Mononuclear cell (primary cell): ENCODE measurements at regions not wholly inside any gene's neighbourhood (a gene's known extent, or its start where the extent isn't known, plus 50 kb on each side); places are given as distances from the start of the nearest gene placed in this dataset.

Experiments
- H3K27me3 ChIP-seq: 2 replicates; pipeline ENCODE4 v1.6.0; 2011; ENCODE audit warnings: low read length, control low read depth; ENCODE audit not compliant: insufficient read depth
- H3K4me1 ChIP-seq: 2 replicates; pipeline ENCODE4 v1.5.1; 2011; ENCODE audit warnings: mild to moderate bottlenecking, low read length, control low read depth; ENCODE audit not compliant: insufficient read depth
- H3K4me3 ChIP-seq: 2 replicates; pipeline ENCODE4 v1.5.1; 2011; ENCODE audit warnings: mild to moderate bottlenecking, low read length, moderate library complexity
- H3K9me3 ChIP-seq: 2 replicates; pipeline ENCODE4 v1.5.1; 2011; ENCODE audit warnings: low read depth, mild to moderate bottlenecking, control low read depth, low read length

- no peak overlapping the region for H3K4me3 ChIP-seq
- H3K27me3 ChIP-seq, result no peaks in the 10 kb centered on the region
- peaks cover 13% of the 10 kb centered on the region for H3K9me3 ChIP-seq
- no peaks in the 10 kb centered on the region for H3K4me1 ChIP-seq
Observed at GRCh38 chr4:189060104-189060503, 880.6 kb upstream of the FRG1 start.

GRCh38 chr4:189062047-189062820, 878.4 kb upstream of the FRG1 start:
- no peaks in the 10 kb centered on the region for H3K27me3 ChIP-seq
- H3K4me3 ChIP-seq, result no peak overlapping the region
- peaks cover 13% of the 10 kb centered on the region for H3K9me3 ChIP-seq

GRCh38 chr4:189069772-189070171, 870.9 kb upstream of the FRG1 start:
- Histone ChIP-seq H3K27me3 (no peaks in the 10 kb centered on the region), H3K9me3 (no peaks in the 10 kb centered on the region), H3K4me1 (no peaks in the 10 kb centered on the region), H3K4me3 (no peak overlapping the region)

More at GRCh38 chr4:189062047-189062820, 878.4 kb upstream of the FRG1 start:
- no peaks in the 10 kb centered on the region for H3K4me1 ChIP-seq

GRCh38 chr4:189071241-189071640, 869.4 kb upstream of the FRG1 start:
- Histone ChIP-seq H3K4me3 (no peak overlapping the region), H3K9me3 (no peaks in the 10 kb centered on the region), H3K4me1 (no peaks in the 10 kb centered on the region), H3K27me3 (no peaks in the 10 kb centered on the region)

- H3K4me3 ChIP-seq, result no peak overlapping the region
- no peaks in the 10 kb centered on the region for H3K9me3 ChIP-seq
- H3K4me1 ChIP-seq, result no peaks in the 10 kb centered on the region
- no peaks in the 10 kb centered on the region for H3K27me3 ChIP-seq
Observed at GRCh38 chr4:189073739-189074138, 866.9 kb upstream of the FRG1 start.

GRCh38 chr4:189081826-189082225, 858.8 kb upstream of the FRG1 start:
- no peaks in the 10 kb centered on the region for H3K4me1 ChIP-seq
- no peaks in the 10 kb centered on the region for H3K9me3 ChIP-seq
- H3K27me3 ChIP-seq, result no peaks in the 10 kb centered on the region
- H3K4me3 ChIP-seq, result no peak overlapping the region

GRCh38 chr4:189083769-189084168, 856.9 kb upstream of the FRG1 start:
- Histone ChIP-seq H3K4me3 (no peak overlapping the region), H3K27me3 (no peaks in the 10 kb centered on the region), H3K9me3 (no peaks in the 10 kb centered on the region), H3K4me1 (no peaks in the 10 kb centered on the region)

GRCh38 chr4:189084671-189085070, 856.0 kb upstream of the FRG1 start:
- no peak overlapping the region for H3K4me3 ChIP-seq

GRCh38 chr4:189087971-189088370, 852.7 kb upstream of the FRG1 start:
- Histone ChIP-seq H3K27me3 (no peaks in the 10 kb centered on the region), H3K9me3 (no peaks in the 10 kb centered on the region), H3K4me3 (no peak overlapping the region), H3K4me1 (no peaks in the 10 kb centered on the region)

More at GRCh38 chr4:189084671-189085070, 856.0 kb upstream of the FRG1 start:
- no peaks in the 10 kb centered on the region for H3K27me3 ChIP-seq
- H3K9me3 ChIP-seq, result no peaks in the 10 kb centered on the region
- no peaks in the 10 kb centered on the region for H3K4me1 ChIP-seq

GRCh38 chr4:189088780-189089179, 851.9 kb upstream of the FRG1 start:
- Histone ChIP-seq H3K9me3 (no peaks in the 10 kb centered on the region), H3K27me3 (no peaks in the 10 kb centered on the region), H3K4me3 (no peak overlapping the region), H3K4me1 (no peaks in the 10 kb centered on the region)

GRCh38 chr4:189090174-189090814, 850.4 kb upstream of the FRG1 start:
- H3K9me3 ChIP-seq, result no peaks in the 10 kb centered on the region
- no peak overlapping the region for H3K4me3 ChIP-seq
- H3K4me1 ChIP-seq, result no peaks in the 10 kb centered on the region
- H3K27me3 ChIP-seq, result no peaks in the 10 kb centered on the region

GRCh38 chr4:189092581-189092980, 848.1 kb upstream of the FRG1 start:
- Histone ChIP-seq H3K9me3 (no peaks in the 10 kb centered on the region), H3K4me1 (no peaks in the 10 kb centered on the region), H3K4me3 (no peak overlapping the region), H3K27me3 (no peaks in the 10 kb centered on the region)

GRCh38 chr4:189096108-189096507, 844.6 kb upstream of the FRG1 start:
- no peaks in the 10 kb centered on the region for H3K4me1 ChIP-seq
- no peaks in the 10 kb centered on the region for H3K27me3 ChIP-seq
- no peaks in the 10 kb centered on the region for H3K9me3 ChIP-seq
- H3K4me3 ChIP-seq, result no peak overlapping the region

- H3K27me3 ChIP-seq, result no peaks in the 10 kb centered on the region
- no peaks in the 10 kb centered on the region for H3K4me1 ChIP-seq
- no peaks in the 10 kb centered on the region for H3K9me3 ChIP-seq
- H3K4me3 ChIP-seq, result no peak overlapping the region
Observed at GRCh38 chr4:189096717-189097116, 844.0 kb upstream of the FRG1 start.

- Histone ChIP-seq H3K9me3 (no peaks in the 10 kb centered on the region), H3K4me3 (no peak overlapping the region), H3K4me1 (no peaks in the 10 kb centered on the region), H3K27me3 (no peaks in the 10 kb centered on the region)
Observed at GRCh38 chr4:189098932-189099696, 841.6 kb upstream of the FRG1 start.
